Bronchial epithelial cell (primary cell): ENCODE measurements at regions not wholly inside any gene's neighbourhood (a gene's known extent, or its start where the extent isn't known, plus 50 kb on each side); places are given as distances from the start of the nearest gene placed in this dataset.

Experiments used
- DNase-seq: peaks from one replicate; pipeline ENCODE4 v3.0.0-alpha.2; 2010; ENCODE audit warnings: low read depth
- FAIRE-seq: peaks from 2 replicates; lab custom pipeline; 2011; peaks lifted over from hg19 to GRCh38; lab: Jason Lieb, UNC
- H3K27me3 ChIP-seq: 2 replicates; pipeline ENCODE4 v1.5.1; 2011; ENCODE audit warnings: low read length; ENCODE audit not compliant: control insufficient read depth, insufficient read depth
- H3K36me3 ChIP-seq: 2 replicates; pipeline ENCODE4 v1.5.1; 2011; ENCODE audit warnings: low read length; ENCODE audit not compliant: control insufficient read depth, insufficient read depth
- H3K4me3 ChIP-seq: 2 replicates; pipeline ENCODE4 v1.5.1; 2011; ENCODE audit warnings: mild to moderate bottlenecking, low read depth, low read length, control low read depth
- CTCF ChIP-seq: IDR thresholded peaks from 2 replicates; pipeline ENCODE4 v1.5.1; 2011; ENCODE audit warnings: mild to moderate bottlenecking, moderate library complexity, low read length, control low read depth, inconsistent platforms; ENCODE audit not compliant: insufficient read depth, severe bottlenecking

GRCh38 chr21:21631961-21632360, 633.8 kb downstream of the NCAM2 start:
- DNase-seq, result no peak
- no peak overlapping the region for H3K4me3 ChIP-seq
- no peaks in the 10 kb centered on the region for H3K27me3 ChIP-seq
- no peaks in the 10 kb centered on the region for H3K36me3 ChIP-seq
- no peak for TF ChIP-seq CTCF
- FAIRE-seq, result no peak

GRCh38 chr21:21632926-21633325, 634.7 kb downstream of the NCAM2 start:
- H3K36me3 ChIP-seq, result no peaks in the 10 kb centered on the region
- no peak overlapping the region for H3K4me3 ChIP-seq
- DNase-seq, result no peak
- no peak for FAIRE-seq
- no peaks in the 10 kb centered on the region for H3K27me3 ChIP-seq
- no peak for TF ChIP-seq CTCF

GRCh38 chr21:21661741-21662140, 663.5 kb downstream of the NCAM2 start:
- no peak for TF ChIP-seq CTCF
- no peak for FAIRE-seq
- DNase-seq, result no peak
- Histone ChIP-seq H3K4me3 (no peak overlapping the region), H3K36me3 (no peaks in the 10 kb centered on the region), H3K27me3 (no peaks in the 10 kb centered on the region)

- H3K27me3 ChIP-seq, result no peaks in the 10 kb centered on the region
- no peaks in the 10 kb centered on the region for H3K36me3 ChIP-seq
- no peak for TF ChIP-seq CTCF
- H3K4me3 ChIP-seq, result no peak overlapping the region
- FAIRE-seq, result no peak
- DNase-seq, result no peak
Observed at GRCh38 chr21:21662776-21663175, 664.6 kb downstream of the NCAM2 start.

GRCh38 chr21:21664871-21665270, 666.7 kb downstream of the NCAM2 start:
- no peaks in the 10 kb centered on the region for H3K27me3 ChIP-seq
- DNase-seq, result no peak
- no peak for TF ChIP-seq CTCF
- no peak for FAIRE-seq
- no peaks in the 10 kb centered on the region for H3K36me3 ChIP-seq
- no peak overlapping the region for H3K4me3 ChIP-seq

- no peak for DNase-seq
- H3K4me3 ChIP-seq, result no peak overlapping the region
- no peak for TF ChIP-seq CTCF
- no peaks in the 10 kb centered on the region for H3K36me3 ChIP-seq
- no peaks in the 10 kb centered on the region for H3K27me3 ChIP-seq
- FAIRE-seq, result no peak
Observed at GRCh38 chr21:21666689-21667088, 668.5 kb downstream of the NCAM2 start.
